ENCODE measurements at regions not wholly inside any gene's neighbourhood (a gene's known extent, or its start where the extent isn't known, plus 50 kb on each side); places are given as distances from the start of the nearest gene placed in this dataset.

DNA sequence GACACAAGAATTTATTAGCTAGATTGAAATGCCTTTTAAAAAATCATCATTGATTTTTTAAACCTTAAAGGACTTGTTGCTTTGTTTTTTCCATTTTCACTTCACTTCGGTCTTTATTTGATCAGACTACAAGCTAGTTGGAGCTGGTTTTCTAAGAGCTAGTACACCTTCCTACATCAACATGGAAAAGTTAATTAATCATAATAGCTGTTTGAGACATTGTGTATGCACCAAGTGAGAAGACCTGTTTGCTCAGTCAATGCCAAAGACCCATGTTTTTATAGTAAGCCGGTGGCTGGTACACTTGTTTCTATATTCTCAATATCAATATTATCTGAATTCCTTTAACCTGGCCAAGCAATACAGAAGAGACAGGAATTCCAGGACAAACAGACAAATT lies 310.2 kb upstream of the SGK1 start:
- no peak for TF ChIP-seq POLR2A (IDR thresholded peaks at IDR 0.05)
- TF ChIP-seq, protein P1, sequence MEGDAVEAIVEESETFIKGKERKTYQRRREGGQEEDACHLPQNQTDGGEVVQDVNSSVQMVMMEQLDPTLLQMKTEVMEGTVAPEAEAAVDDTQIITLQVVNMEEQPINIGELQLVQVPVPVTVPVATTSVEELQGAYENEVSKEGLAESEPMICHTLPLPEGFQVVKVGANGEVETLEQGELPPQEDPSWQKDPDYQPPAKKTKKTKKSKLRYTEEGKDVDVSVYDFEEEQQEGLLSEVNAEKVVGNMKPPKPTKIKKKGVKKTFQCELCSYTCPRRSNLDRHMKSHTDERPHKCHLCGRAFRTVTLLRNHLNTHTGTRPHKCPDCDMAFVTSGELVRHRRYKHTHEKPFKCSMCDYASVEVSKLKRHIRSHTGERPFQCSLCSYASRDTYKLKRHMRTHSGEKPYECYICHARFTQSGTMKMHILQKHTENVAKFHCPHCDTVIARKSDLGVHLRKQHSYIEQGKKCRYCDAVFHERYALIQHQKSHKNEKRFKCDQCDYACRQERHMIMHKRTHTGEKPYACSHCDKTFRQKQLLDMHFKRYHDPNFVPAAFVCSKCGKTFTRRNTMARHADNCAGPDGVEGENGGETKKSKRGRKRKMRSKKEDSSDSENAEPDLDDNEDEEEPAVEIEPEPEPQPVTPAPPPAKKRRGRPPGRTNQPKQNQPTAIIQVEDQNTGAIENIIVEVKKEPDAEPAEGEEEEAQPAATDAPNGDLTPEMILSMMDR (IDR thresholded peaks at IDR 0.05): no peak
